ENCODE measurements at regions not wholly inside any gene's neighbourhood (a gene's known extent, or its start where the extent isn't known, plus 50 kb on each side); places are given as distances from the start of the nearest gene placed in this dataset.

DNA sequence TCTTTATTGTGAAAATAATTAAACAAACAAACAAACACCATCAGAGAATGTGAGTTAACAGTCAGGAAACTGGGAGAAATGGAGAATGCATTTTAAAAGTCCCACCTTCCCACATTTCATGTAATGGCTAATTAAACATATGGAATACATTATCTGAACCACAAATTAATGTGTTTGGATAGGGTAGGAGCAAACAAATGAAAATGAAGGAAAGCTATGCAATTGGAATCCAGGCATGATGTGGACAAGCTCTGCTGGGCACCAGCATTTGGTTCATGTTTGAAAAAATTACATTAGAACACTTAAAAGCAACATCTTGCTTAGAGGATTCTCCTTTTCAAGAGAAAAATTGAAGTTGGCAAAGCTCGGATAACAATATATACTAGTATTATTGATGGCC, 628.1 kb downstream of the LMO4 start:
- Histone ChIP-seq H3K9me3 (replicated peaks; ENCODE audit: control insufficient read depth, insufficient read depth, low read length) (no peaks in the 10 kb centered on the region), H3K4me3 (no peak overlapping the region), H3K9ac (ENCODE audit: control insufficient read depth, insufficient read depth, low read length) (no peak overlapping the region), H3K4me1 (ENCODE audit: control insufficient read depth, insufficient read depth, low read length) (no peaks in the 10 kb centered on the region), H3K36me3 (ENCODE audit: control insufficient read depth in 2 of 2, insufficient read depth in 2 of 2, low read length in 1 of 2) (no peaks in the 10 kb centered on the region), H3K4me2 (ENCODE audit: control insufficient read depth, insufficient read depth) (no peak overlapping the region), H3K27ac (ENCODE audit: control insufficient read depth, insufficient read depth) (no peak overlapping the region), H3K27me3 (replicated peaks in 1 of 2; ENCODE audit: control insufficient read depth in 2 of 2, insufficient read depth in 2 of 2, low read length in 1 of 2) (no peaks in the 10 kb centered on the region), H3K79me2 (ENCODE audit: control insufficient read depth, insufficient read depth, low read length) (no peaks in the 10 kb centered on the region), H4K20me1 (ENCODE audit: control insufficient read depth, insufficient read depth) (no peaks in the 10 kb centered on the region), H2AFZ (ENCODE audit: control insufficient read depth, low read depth, low read length) (no peak overlapping the region)
- FAIRE-seq (no peak), ATAC-seq (no peak), DNase-seq (ENCODE audit: low read depth, low spot score) (no peak)
- ChIA-PET POLR2A (no interaction called here), SMC1A (ENCODE audit: uncharacterized antibody, unreplicated experiment) (interaction anchor here (0.6 kb wide), 1 partner anchor 631 kb away, joined by 4 read pairs; no protein-coding TSS in a partner anchor), RAD21 (ENCODE audit: unreplicated experiment) (no interaction called here), CTCF (interaction anchor here (1.1 to 1.2 kb wide), 2 partner anchors 9 to 664 kb away, joined by 3 to 5 read pairs; no protein-coding TSS in a partner anchor)
- no TSS peak for BruUV-seq (replicated peaks)
- TF ChIP-seq NBN (IDR thresholded peaks at IDR 0.05) (no peak), BACH1 (IDR thresholded peaks at IDR 0.05; ENCODE audit: borderline replicate concordance) (no peak), FOS (IDR thresholded peaks at IDR 0.05; ENCODE audit: borderline replicate concordance, extremely low read depth, insufficient read length) (no peak)
- TF ChIP-seq, protein P1, sequence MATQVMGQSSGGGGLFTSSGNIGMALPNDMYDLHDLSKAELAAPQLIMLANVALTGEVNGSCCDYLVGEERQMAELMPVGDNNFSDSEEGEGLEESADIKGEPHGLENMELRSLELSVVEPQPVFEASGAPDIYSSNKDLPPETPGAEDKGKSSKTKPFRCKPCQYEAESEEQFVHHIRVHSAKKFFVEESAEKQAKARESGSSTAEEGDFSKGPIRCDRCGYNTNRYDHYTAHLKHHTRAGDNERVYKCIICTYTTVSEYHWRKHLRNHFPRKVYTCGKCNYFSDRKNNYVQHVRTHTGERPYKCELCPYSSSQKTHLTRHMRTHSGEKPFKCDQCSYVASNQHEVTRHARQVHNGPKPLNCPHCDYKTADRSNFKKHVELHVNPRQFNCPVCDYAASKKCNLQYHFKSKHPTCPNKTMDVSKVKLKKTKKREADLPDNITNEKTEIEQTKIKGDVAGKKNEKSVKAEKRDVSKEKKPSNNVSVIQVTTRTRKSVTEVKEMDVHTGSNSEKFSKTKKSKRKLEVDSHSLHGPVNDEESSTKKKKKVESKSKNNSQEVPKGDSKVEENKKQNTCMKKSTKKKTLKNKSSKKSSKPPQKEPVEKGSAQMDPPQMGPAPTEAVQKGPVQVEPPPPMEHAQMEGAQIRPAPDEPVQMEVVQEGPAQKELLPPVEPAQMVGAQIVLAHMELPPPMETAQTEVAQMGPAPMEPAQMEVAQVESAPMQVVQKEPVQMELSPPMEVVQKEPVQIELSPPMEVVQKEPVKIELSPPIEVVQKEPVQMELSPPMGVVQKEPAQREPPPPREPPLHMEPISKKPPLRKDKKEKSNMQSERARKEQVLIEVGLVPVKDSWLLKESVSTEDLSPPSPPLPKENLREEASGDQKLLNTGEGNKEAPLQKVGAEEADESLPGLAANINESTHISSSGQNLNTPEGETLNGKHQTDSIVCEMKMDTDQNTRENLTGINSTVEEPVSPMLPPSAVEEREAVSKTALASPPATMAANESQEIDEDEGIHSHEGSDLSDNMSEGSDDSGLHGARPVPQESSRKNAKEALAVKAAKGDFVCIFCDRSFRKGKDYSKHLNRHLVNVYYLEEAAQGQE (IDR thresholded peaks at IDR 0.05; ENCODE audit: low read depth, low read length), result no peak
- TF ChIP-seq, protein P2, sequence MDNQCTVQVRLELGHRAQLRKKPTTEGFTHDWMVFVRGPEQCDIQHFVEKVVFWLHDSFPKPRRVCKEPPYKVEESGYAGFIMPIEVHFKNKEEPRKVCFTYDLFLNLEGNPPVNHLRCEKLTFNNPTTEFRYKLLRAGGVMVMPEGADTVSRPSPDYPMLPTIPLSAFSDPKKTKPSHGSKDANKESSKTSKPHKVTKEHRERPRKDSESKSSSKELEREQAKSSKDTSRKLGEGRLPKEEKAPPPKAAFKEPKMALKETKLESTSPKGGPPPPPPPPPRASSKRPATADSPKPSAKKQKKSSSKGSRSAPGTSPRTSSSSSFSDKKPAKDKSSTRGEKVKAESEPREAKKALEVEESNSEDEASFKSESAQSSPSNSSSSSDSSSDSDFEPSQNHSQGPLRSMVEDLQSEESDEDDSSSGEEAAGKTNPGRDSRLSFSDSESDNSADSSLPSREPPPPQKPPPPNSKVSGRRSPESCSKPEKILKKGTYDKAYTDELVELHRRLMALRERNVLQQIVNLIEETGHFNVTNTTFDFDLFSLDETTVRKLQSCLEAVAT (IDR thresholded peaks at IDR 0.05), result no peak
- TF ChIP-seq, protein P3, sequence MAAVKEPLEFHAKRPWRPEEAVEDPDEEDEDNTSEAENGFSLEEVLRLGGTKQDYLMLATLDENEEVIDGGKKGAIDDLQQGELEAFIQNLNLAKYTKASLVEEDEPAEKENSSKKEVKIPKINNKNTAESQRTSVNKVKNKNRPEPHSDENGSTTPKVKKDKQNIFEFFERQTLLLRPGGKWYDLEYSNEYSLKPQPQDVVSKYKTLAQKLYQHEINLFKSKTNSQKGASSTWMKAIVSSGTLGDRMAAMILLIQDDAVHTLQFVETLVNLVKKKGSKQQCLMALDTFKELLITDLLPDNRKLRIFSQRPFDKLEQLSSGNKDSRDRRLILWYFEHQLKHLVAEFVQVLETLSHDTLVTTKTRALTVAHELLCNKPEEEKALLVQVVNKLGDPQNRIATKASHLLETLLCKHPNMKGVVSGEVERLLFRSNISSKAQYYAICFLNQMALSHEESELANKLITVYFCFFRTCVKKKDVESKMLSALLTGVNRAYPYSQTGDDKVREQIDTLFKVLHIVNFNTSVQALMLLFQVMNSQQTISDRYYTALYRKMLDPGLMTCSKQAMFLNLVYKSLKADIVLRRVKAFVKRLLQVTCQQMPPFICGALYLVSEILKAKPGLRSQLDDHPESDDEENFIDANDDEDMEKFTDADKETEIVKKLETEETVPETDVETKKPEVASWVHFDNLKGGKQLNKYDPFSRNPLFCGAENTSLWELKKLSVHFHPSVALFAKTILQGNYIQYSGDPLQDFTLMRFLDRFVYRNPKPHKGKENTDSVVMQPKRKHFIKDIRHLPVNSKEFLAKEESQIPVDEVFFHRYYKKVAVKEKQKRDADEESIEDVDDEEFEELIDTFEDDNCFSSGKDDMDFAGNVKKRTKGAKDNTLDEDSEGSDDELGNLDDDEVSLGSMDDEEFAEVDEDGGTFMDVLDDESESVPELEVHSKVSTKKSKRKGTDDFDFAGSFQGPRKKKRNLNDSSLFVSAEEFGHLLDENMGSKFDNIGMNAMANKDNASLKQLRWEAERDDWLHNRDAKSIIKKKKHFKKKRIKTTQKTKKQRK (IDR thresholded peaks at IDR 0.05; ENCODE audit: low read depth, low read length), result no peak
- intact Hi-C loops (cut with micrococcal nuclease; ENCODE audit: unreplicated experiment), result no loop called here
- in situ Hi-C loops (cut with MboI), result loop anchor here (10.0 kb wide), 2 partner anchors 662 to 822 kb away; no protein-coding TSS in a partner anchor
- 31% methylated on average over 1 of the region's 1 CpG for WGBS (ENCODE audit: insufficient coverage, insufficient replicate concordance, low lambda C conversion rate, missing lambda C conversion rate)

Measured in GM12878 (cell line).